WTC11 (cell line): ENCODE measurements at regions not wholly inside any gene's neighbourhood (a gene's known extent, or its start where the extent isn't known, plus 50 kb on each side); places are given as distances from the start of the nearest gene placed in this dataset.

ENCODE experiments used
- ATAC-seq: fragments of 200-7000 bp; cut with Tn5 transposase; 2 replicates; pipeline ENCODE4 v1.10.0; 2021; ENCODE audit warnings: mild to moderate bottlenecking, moderate library complexity
- CTCF ChIA-PET: fragments of 300-600 bp; sonication (Branson Sonifier 250); formaldehyde crosslinking; loops from one replicate; lab custom pipeline; 2021; ENCODE audit warnings: antibody characterized with exemption; lab: Charles Lee
- POLR2A ChIA-PET: fragments of 350-600 bp; sonication (Branson Sonifier 250); formaldehyde crosslinking; loops from one replicate; lab custom pipeline; 2021; ENCODE audit warnings: antibody characterized with exemption; lab: Charles Lee
- DNase-seq: peaks from one replicate; pipeline ENCODE4 v3.0.0; 2021; ENCODE audit warnings: low spot score
- H3K27ac Mint-ChIP-seq: 2 replicates; pipeline ENCODE4 v1.8.0; 2021; ENCODE audit warnings: mixed read lengths
- H3K27me3 Mint-ChIP-seq: 2 replicates; pipeline ENCODE4 v1.8.0; 2021; ENCODE audit warnings: low read depth, mild to moderate bottlenecking, moderate library complexity, mixed read lengths
- H3K36me3 Mint-ChIP-seq: 2 replicates; pipeline ENCODE4 v1.8.0; 2021; ENCODE audit warnings: mixed read lengths
- H3K4me1 Mint-ChIP-seq: 2 replicates; pipeline ENCODE4 v1.8.0; 2022; ENCODE audit warnings: mixed read lengths
- H3K4me3 Mint-ChIP-seq: 2 replicates; pipeline ENCODE4 v1.8.0; 2021; ENCODE audit warnings: mild to moderate bottlenecking, moderate library complexity, mixed read lengths
- H3K9me3 Mint-ChIP-seq: 2 replicates; pipeline ENCODE4 v1.8.0; 2021; ENCODE audit warnings: mixed read lengths
- ARID4B ChIP-seq: sonication (generic); formaldehyde crosslinking; IDR thresholded peaks from 2 replicates; pipeline ENCODE4 v1.8.0; 2023; ENCODE audit warnings: missing genetic modification reagents, mild to moderate bottlenecking, borderline replicate concordance
- ELF4 ChIP-seq: sonication (generic); formaldehyde crosslinking; IDR thresholded peaks from 2 replicates; pipeline ENCODE4 v1.8.1; 2022; ENCODE audit warnings: low read depth, mild to moderate bottlenecking, moderate library complexity, missing genetic modification reagents
- EMX1 ChIP-seq: fragments of 250-450 bp; sonication (Bioruptor Pico); IDR thresholded peaks from 2 replicates; pipeline ENCODE4 v1.8.0; 2021; ENCODE audit warnings: mild to moderate bottlenecking
- ESRRA ChIP-seq: sonication (generic); formaldehyde crosslinking; IDR thresholded peaks from 2 replicates; pipeline ENCODE4 v1.8.1; 2022; ENCODE audit warnings: mild to moderate bottlenecking, missing genetic modification reagents, borderline replicate concordance
- ETV6 ChIP-seq: sonication (generic); formaldehyde crosslinking; IDR thresholded peaks from 2 replicates; pipeline ENCODE4 v1.8.1; 2022; ENCODE audit warnings: mild to moderate bottlenecking, missing genetic modification reagents
- HMGA2 ChIP-seq: fragments of 250-450 bp; sonication (Bioruptor Pico); IDR thresholded peaks from 2 replicates; pipeline ENCODE4 v1.4.0; 2021; ENCODE audit warnings: mild to moderate bottlenecking, moderate library complexity
- MYBL2 ChIP-seq: sonication (generic); formaldehyde crosslinking; IDR thresholded peaks from 2 replicates; pipeline ENCODE4 v1.8.1; 2023; ENCODE audit warnings: mild to moderate bottlenecking, moderate library complexity, missing genetic modification reagents
- NFE2L1 ChIP-seq: sonication (generic); formaldehyde crosslinking; IDR thresholded peaks from 2 replicates; pipeline ENCODE4 v1.8.1; 2023; ENCODE audit warnings: missing genetic modification reagents
- NFYB ChIP-seq: sonication (generic); formaldehyde crosslinking; conservative IDR thresholded peaks from 2 replicates; pipeline ENCODE4 v1.8.0; 2022; ENCODE audit warnings: low read depth, missing genetic modification reagents
- NR1H2 ChIP-seq: sonication (generic); formaldehyde crosslinking; IDR thresholded peaks from 2 replicates; pipeline ENCODE4 v1.9.0; 2021; ENCODE audit warnings: mild to moderate bottlenecking, moderate library complexity, missing genetic modification reagents
- NR3C1 ChIP-seq: sonication (generic); formaldehyde crosslinking; conservative IDR thresholded peaks from 2 replicates; pipeline ENCODE4 v1.8.1; 2023; ENCODE audit warnings: low read depth, mild to moderate bottlenecking, missing genetic modification reagents
- PRRX2 ChIP-seq: fragments of 250-450 bp; sonication (Bioruptor Pico); IDR thresholded peaks from 2 replicates; pipeline ENCODE4 v1.8.0; 2021; ENCODE audit warnings: mild to moderate bottlenecking
- USF1 ChIP-seq: sonication (generic); formaldehyde crosslinking; IDR thresholded peaks from 2 replicates; pipeline ENCODE4 v1.8.0; 2022; ENCODE audit warnings: mild to moderate bottlenecking, missing genetic modification reagents
- USF2 ChIP-seq: sonication (generic); formaldehyde crosslinking; IDR thresholded peaks from 2 replicates; pipeline ENCODE4 v1.8.1; 2023; ENCODE audit warnings: mild to moderate bottlenecking, missing genetic modification reagents, moderate library complexity
- ZNF232 ChIP-seq: sonication (generic); formaldehyde crosslinking; IDR thresholded peaks from 2 replicates; pipeline ENCODE4 v1.8.0; 2022; ENCODE audit warnings: mild to moderate bottlenecking, missing genetic modification reagents
- ZNF317 ChIP-seq: sonication (generic); formaldehyde crosslinking; IDR thresholded peaks from 2 replicates; pipeline ENCODE4 v1.8.1; 2023; ENCODE audit warnings: low read depth, mild to moderate bottlenecking, moderate library complexity, missing genetic modification reagents, borderline replicate concordance
- TF ChIP-seq, protein P1 (sequence below): fragments of 250-450 bp; sonication (Bioruptor Pico); IDR thresholded peaks from 2 replicates; pipeline ENCODE4 v2.1.2; 2022; ENCODE audit warnings: mild to moderate bottlenecking, moderate library complexity
- TF ChIP-seq, protein P2 (sequence below): sonication (generic); formaldehyde crosslinking; IDR thresholded peaks from 2 replicates; pipeline ENCODE4 v1.8.1; 2022; ENCODE audit warnings: low read depth, missing genetic modification reagents, borderline replicate concordance

- ATAC-seq, result no peak
- CTCF ChIA-PET, result no interaction called here
Measured at GRCh38 chr6:140366991-140367390, 992.5 kb upstream of the CITED2 start.

More at GRCh38 chr6:140366991-140367390, 992.5 kb upstream of the CITED2 start:
- TF ChIP-seq NFE2L1 (CRISPR knock-in tag) (no peak), ETV6 (CRISPR knock-in tag) (no peak), ZNF232 (CRISPR knock-in tag) (no peak), EMX1 (CRISPR knock-in tag) (no peak), ESRRA (CRISPR knock-in tag) (no peak), ELF4 (no peak), USF1 (CRISPR knock-in tag) (no peak), MYBL2 (CRISPR knock-in tag) (no peak), HMGA2 (CRISPR knock-in tag) (no peak), NFYB (CRISPR knock-in tag) (no peak), PRRX2 (CRISPR knock-in tag) (no peak), NR1H2 (no peak), ZNF317 (CRISPR knock-in tag) (no peak), USF2 (CRISPR knock-in tag) (no peak), NR3C1 (no peak), ARID4B (no peak)
- TF ChIP-seq, protein P1, sequence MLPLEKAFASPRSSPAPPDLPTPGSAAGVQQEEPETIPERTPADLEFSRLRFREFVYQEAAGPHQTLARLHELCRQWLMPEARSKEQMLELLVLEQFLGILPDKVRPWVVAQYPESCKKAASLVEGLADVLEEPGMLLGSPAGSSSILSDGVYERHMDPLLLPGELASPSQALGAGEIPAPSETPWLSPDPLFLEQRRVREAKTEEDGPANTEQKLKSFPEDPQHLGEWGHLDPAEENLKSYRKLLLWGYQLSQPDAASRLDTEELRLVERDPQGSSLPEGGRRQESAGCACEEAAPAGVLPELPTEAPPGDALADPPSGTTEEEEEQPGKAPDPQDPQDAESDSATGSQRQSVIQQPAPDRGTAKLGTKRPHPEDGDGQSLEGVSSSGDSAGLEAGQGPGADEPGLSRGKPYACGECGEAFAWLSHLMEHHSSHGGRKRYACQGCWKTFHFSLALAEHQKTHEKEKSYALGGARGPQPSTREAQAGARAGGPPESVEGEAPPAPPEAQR (CRISPR knock-in tag), result no peak
- TF ChIP-seq, protein P2, sequence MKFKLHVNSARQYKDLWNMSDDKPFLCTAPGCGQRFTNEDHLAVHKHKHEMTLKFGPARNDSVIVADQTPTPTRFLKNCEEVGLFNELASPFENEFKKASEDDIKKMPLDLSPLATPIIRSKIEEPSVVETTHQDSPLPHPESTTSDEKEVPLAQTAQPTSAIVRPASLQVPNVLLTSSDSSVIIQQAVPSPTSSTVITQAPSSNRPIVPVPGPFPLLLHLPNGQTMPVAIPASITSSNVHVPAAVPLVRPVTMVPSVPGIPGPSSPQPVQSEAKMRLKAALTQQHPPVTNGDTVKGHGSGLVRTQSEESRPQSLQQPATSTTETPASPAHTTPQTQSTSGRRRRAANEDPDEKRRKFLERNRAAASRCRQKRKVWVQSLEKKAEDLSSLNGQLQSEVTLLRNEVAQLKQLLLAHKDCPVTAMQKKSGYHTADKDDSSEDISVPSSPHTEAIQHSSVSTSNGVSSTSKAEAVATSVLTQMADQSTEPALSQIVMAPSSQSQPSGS (CRISPR knock-in tag), result no peak
- peaks cover 34% of the 10 kb centered on the region for H3K36me3 Mint-ChIP-seq
- H3K4me3 Mint-ChIP-seq, result no peak overlapping the region
- H3K4me1 Mint-ChIP-seq, result peaks cover 10% of the 10 kb centered on the region
- H3K27me3 Mint-ChIP-seq, result no peaks in the 10 kb centered on the region
- POLR2A ChIA-PET, result no interaction called here
- H3K27ac Mint-ChIP-seq, result no peak overlapping the region
- H3K9me3 Mint-ChIP-seq, result peaks cover 43% of the 10 kb centered on the region
- no peak for DNase-seq
